ENCODE measurements at regions not wholly inside any gene's neighbourhood (a gene's known extent, or its start where the extent isn't known, plus 50 kb on each side); places are given as distances from the start of the nearest gene placed in this dataset.

DNA sequence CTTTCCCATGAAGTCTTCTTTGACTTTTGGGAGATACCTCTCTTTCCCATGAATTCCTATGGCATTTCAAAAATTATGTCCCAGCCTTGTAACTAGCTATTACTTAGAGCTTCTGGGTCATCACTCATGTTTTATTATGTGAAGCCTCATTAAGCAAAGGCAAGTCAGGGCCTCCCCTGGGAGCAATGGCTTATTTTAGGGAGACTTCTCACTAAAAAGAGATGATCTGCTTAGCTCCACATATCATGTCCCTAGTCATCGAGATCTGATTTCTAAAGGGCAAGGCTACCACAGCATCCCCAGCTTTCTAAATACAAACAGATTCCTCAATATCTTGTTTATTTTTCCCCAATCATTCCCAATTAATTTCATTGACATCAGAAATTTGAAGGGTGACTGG lies 154.0 kb upstream of the MANEA start:
- Mint-ChIP-seq H3K4me3 (no peak overlapping the region), H3K27me3 (ENCODE audit: insufficient read depth) (no peaks in the 10 kb centered on the region), H3K9me3 (peaks cover 55% of the 10 kb centered on the region), H3K27ac (no peak overlapping the region), H3K36me3 (ENCODE audit: low read depth) (peaks cover 72% of the 10 kb centered on the region), H3K4me1 (no peaks in the 10 kb centered on the region)
- no peaks in the 10 kb centered on the region for H3K4me1 ChIP-seq (ENCODE audit: control insufficient read depth, insufficient read depth, low read length)
- no peak overlapping the region for H3K27ac ChIP-seq (ENCODE audit: low read depth, low read length)
- WGBS, 2 experiments (ENCODE audit: insufficient coverage in 1 of 2, insufficient read length in 1 of 2) = 87 to 100% methylated on average over 1 of the region's 1 CpG
- H3K4me3 ChIP-seq (ENCODE audit: low read length) = no peak overlapping the region
- TF ChIP-seq, protein P1, sequence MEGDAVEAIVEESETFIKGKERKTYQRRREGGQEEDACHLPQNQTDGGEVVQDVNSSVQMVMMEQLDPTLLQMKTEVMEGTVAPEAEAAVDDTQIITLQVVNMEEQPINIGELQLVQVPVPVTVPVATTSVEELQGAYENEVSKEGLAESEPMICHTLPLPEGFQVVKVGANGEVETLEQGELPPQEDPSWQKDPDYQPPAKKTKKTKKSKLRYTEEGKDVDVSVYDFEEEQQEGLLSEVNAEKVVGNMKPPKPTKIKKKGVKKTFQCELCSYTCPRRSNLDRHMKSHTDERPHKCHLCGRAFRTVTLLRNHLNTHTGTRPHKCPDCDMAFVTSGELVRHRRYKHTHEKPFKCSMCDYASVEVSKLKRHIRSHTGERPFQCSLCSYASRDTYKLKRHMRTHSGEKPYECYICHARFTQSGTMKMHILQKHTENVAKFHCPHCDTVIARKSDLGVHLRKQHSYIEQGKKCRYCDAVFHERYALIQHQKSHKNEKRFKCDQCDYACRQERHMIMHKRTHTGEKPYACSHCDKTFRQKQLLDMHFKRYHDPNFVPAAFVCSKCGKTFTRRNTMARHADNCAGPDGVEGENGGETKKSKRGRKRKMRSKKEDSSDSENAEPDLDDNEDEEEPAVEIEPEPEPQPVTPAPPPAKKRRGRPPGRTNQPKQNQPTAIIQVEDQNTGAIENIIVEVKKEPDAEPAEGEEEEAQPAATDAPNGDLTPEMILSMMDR (conservative IDR thresholded peaks at IDR 0.05) = no peak
- H3K27me3 ChIP-seq (ENCODE audit: control insufficient read depth, insufficient read depth, low read length, poor library complexity, severe bottlenecking) = no peaks in the 10 kb centered on the region
- H3K9me3 ChIP-seq (ENCODE audit: control insufficient read depth, low read length) = peaks cover 67% of the 10 kb centered on the region
- no peak for DNase-seq
- peaks cover 50% of the 10 kb centered on the region for H3K36me3 ChIP-seq (ENCODE audit: control insufficient read depth, insufficient read depth, low read length)
- H3K9ac ChIP-seq (ENCODE audit: extremely low read depth, low read length, poor library complexity, severe bottlenecking) = no peak overlapping the region

DNA sequence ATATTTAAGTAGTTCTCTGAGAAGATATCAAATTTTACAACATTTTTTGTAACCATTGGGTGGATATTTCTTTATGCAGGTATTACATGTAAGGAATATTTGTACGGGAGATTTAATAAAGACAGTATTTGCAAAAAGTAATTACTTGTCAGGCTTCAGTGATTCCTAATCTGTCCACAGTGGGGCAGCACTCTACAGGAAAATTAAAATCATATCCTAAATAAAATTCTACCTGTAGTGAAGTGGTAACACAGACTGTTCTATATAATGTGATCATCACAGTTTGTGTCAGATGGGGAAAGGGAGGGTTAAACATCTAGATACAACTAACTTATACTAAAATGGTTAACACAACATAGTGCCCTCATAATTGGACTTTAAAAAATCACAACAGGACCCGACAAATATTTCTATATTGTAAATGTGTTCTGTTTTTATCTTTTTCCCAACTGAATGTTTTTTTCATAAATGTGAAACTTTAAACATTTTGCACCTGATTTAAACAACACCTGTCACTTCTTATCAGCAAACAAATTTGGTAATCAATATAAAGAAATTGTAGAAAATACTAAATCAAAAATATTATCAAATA lies 145.6 kb upstream of the MANEA start:
- H3K36me3 Mint-ChIP-seq (ENCODE audit: low read depth) = peaks cover 40% of the 10 kb centered on the region
- H3K4me3 Mint-ChIP-seq = no peak overlapping the region
- TF ChIP-seq, protein P1 (conservative IDR thresholded peaks at IDR 0.05) = peak; percentile 91
- Histone ChIP-seq H3K27ac (ENCODE audit: low read depth, low read length) (no peak overlapping the region), H3K9me3 (ENCODE audit: control insufficient read depth, low read length) (peaks cover 39% of the 10 kb centered on the region), H3K27me3 (ENCODE audit: control insufficient read depth, insufficient read depth, low read length, poor library complexity, severe bottlenecking) (no peaks in the 10 kb centered on the region), H3K9ac (ENCODE audit: extremely low read depth, low read length, poor library complexity, severe bottlenecking) (no peak overlapping the region), H3K4me1 (ENCODE audit: control insufficient read depth, insufficient read depth, low read length) (no peaks in the 10 kb centered on the region), H3K4me3 (ENCODE audit: low read length) (no peak overlapping the region), H3K36me3 (ENCODE audit: control insufficient read depth, insufficient read depth, low read length) (peaks cover 36% of the 10 kb centered on the region)
- peaks cover 3% of the 10 kb centered on the region for H3K4me1 Mint-ChIP-seq
- 40 to 47% methylated on average over 1 of the region's 2 CpGs for WGBS, 2 experiments (ENCODE audit: insufficient coverage in 1 of 2, insufficient read length in 1 of 2)
- peaks cover 24% of the 10 kb centered on the region for H3K9me3 Mint-ChIP-seq
- no peak overlapping the region for H3K27ac Mint-ChIP-seq
- peak; percentile 82 for DNase-seq
- H3K27me3 Mint-ChIP-seq (ENCODE audit: insufficient read depth) = no peaks in the 10 kb centered on the region

DNA sequence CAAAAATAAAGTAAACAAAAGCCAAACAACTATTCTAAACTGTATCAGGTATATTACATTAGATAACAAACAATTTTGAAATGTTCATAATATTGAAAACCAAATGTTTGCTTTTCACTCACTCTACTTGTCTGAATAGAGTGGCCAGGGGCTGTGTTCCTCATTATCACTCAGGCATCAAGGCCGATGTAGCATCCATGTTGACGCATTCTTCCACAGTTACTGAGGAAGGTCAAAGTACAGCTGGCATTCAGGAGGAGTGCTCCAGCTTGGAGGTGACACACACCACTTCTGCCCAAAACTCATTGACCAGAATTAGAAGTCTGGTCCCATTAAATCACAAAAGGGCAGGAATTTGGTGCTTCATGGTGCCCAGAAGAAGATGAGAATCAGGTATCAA lies 137.6 kb upstream of the MANEA start:
- Mint-ChIP-seq H3K27ac (no peak overlapping the region), H3K4me3 (no peak overlapping the region), H3K9me3 (peaks cover 3% of the 10 kb centered on the region), H3K27me3 (ENCODE audit: insufficient read depth) (no peaks in the 10 kb centered on the region), H3K4me1 (peaks cover 20% of the 10 kb centered on the region), H3K36me3 (ENCODE audit: low read depth) (peaks cover 9% of the 10 kb centered on the region)
- WGBS, 2 experiments (ENCODE audit: insufficient coverage in 1 of 2, insufficient read length in 1 of 2) = 97 to 100% methylated on average over 2 of the region's 2 CpGs
- Histone ChIP-seq H3K4me3 (ENCODE audit: low read length) (no peak overlapping the region), H3K9ac (ENCODE audit: extremely low read depth, low read length, poor library complexity, severe bottlenecking) (no peak overlapping the region), H3K36me3 (ENCODE audit: control insufficient read depth, insufficient read depth, low read length) (peaks cover 14% of the 10 kb centered on the region), H3K27ac (ENCODE audit: low read depth, low read length) (no peak overlapping the region), H3K9me3 (ENCODE audit: control insufficient read depth, low read length) (no peaks in the 10 kb centered on the region), H3K4me1 (ENCODE audit: control insufficient read depth, insufficient read depth, low read length) (no peaks in the 10 kb centered on the region), H3K27me3 (ENCODE audit: control insufficient read depth, insufficient read depth, low read length, poor library complexity, severe bottlenecking) (no peaks in the 10 kb centered on the region)
- DNase-seq = no peak
- TF ChIP-seq, protein P1 (conservative IDR thresholded peaks at IDR 0.05) = no peak
